ENCODE measurements at regions not wholly inside any gene's neighbourhood (a gene's known extent, or its start where the extent isn't known, plus 50 kb on each side); places are given as distances from the start of the nearest gene placed in this dataset.

DNA sequence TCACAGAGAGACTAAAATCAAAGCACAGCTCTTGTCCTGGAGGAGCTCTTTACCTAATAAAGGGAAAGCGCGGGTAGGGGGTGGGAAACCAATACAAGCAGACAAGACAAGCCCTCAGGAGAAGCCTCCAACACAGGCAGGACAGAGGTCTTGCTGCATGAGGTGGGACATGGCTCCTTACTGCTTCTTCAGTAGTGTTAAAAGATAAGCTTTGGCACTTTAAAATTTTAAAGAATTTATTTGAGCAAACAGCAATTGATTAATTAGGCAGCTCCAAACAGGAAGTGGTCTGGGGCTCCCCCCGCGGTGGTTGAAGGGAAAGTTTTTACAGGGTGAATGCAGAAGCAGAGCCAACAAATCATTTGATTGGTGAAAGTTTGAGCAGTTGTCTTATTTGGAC, 50.3 kb upstream of the MACC1 start:
- no peak for DNase-seq

GRCh38 chr7:20268824-20269223, 51.6 kb upstream of the MACC1 start:
- DNase-seq, result no peak

GRCh38 chr7:20269726-20270125, 52.5 kb upstream of the MACC1 start:
- DNase-seq, result no peak

GRCh38 chr7:20270371-20270770, 53.2 kb upstream of the MACC1 start:
- DNase-seq, result no peak

- DNase-seq, result no peak
Observed at GRCh38 chr7:20270867-20271266, 53.7 kb upstream of the MACC1 start.

DNA sequence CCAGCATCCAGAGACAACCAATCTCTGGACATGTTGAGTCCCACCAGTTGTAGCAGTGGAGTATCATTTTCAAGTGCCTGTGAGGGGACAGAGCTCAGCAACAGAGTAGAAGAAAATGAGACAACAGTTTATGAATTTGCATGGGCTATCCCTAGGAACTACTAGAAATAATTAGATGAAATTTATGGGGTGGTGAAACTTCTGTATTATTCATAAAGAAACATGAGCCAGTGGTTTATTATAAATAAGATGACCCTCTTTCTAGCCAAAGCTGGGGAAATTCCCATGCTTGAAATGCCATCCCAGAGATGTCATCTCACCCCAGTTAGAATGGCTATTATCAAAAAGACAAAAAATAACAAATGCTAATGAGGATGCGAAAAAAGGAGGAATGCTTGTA, 55.1 kb upstream of the ITGB8 start:
- no peak for DNase-seq

- no peak for DNase-seq
Observed at GRCh38 chr7:20276705-20277472, 53.8 kb upstream of the ITGB8 start.

DNA sequence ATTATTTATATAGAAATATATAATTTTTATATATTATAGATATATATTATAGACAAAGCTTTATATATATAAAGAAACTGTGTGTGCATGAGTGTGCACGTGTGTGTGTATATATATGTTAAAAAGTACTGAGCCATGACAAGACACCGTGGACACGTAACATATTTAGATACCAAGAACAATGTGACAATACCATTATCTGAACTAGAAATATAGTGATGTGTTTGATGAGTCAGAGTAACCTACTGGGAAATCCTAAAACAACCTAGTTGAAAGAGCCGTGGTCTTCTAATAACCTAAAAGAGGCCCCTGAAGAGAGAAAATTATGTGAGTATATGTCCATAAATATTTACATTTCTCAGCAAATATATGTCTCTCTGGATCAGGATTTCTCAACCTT, 50.7 kb upstream of the ITGB8 start:
- peak; percentile 13 for DNase-seq

DNA sequence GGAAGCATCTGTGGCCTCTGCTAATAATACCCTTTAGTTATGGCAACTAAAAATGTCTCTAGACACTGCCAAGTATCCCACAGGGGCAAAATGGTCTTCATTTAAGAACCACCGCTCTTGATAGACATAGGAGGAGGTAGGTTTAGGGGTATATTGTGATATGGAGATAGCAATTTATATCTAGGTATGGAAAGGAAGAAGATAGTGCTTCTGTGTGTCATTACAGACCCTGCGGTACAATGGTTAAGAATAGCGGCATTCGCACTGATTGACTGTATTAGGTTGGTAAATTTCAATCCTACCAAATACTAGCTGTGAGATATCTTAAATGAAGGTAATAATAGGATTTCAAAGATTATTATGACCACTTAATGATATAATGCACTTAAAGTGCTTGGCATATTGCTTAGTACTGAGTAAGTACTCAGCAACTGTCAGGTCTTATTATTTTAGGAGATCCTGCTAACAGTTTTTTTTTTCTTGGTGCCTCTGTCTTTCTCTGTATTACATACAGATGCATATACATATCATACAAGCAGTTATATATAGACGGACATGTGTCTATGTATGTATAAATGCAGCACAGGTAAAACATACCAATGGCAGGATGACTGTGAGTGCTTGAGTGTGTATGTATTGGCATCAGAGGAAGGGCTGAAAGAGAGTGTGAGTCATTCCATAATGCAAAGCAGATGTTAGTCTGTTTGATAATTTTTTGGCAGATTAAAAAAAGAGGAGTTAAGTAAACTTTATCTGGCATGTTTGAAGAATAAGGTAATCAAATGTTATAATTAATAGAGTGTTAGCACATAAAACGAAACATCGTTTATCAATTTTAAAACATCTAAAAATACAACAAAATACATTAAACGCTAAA, 50.0 kb upstream of the ITGB8 start:
- no peak for DNase-seq

Measured in NCI-H1092 treated with DMSO at 0.1 percent for 48 hours (cell line).